ENCODE measurements at regions not wholly inside any gene's neighbourhood (a gene's known extent, or its start where the extent isn't known, plus 50 kb on each side); places are given as distances from the start of the nearest gene placed in this dataset.
"Not testable (repeated sequence)": the region's sequence is repeated elsewhere in the genome, so short reads cannot be mapped to it uniquely, and the experiment has no call there.

GRCh38 chr21:13892146-13892751 lies 282.7 kb downstream of the POTED start:
- not testable (repeated sequence) for TF ChIP-seq ZFP3 (CRISPR knock-in tag; IDR thresholded peaks at IDR 0.05); TCF4 (CRISPR knock-in tag; IDR thresholded peaks at IDR 0.05; ENCODE audit: borderline replicate concordance); PATZ1 (CRISPR knock-in tag; IDR thresholded peaks at IDR 0.05; ENCODE audit: borderline replicate concordance); ZNF70 (CRISPR knock-in tag; IDR thresholded peaks at IDR 0.05); GLIS3 (CRISPR knock-in tag; IDR thresholded peaks at IDR 0.05); PPARA (CRISPR knock-in tag; IDR thresholded peaks at IDR 0.05; ENCODE audit: borderline replicate concordance); RARB (CRISPR knock-in tag; IDR thresholded peaks at IDR 0.05); ZFP30 (CRISPR knock-in tag; IDR thresholded peaks at IDR 0.05); OSR1 (CRISPR knock-in tag; IDR thresholded peaks at IDR 0.05); ARNTL (CRISPR knock-in tag; IDR thresholded peaks at IDR 0.05; ENCODE audit: borderline replicate concordance, low read depth); TOX (CRISPR knock-in tag; IDR thresholded peaks at IDR 0.05; ENCODE audit: borderline replicate concordance)
- TF ChIP-seq, protein P1, sequence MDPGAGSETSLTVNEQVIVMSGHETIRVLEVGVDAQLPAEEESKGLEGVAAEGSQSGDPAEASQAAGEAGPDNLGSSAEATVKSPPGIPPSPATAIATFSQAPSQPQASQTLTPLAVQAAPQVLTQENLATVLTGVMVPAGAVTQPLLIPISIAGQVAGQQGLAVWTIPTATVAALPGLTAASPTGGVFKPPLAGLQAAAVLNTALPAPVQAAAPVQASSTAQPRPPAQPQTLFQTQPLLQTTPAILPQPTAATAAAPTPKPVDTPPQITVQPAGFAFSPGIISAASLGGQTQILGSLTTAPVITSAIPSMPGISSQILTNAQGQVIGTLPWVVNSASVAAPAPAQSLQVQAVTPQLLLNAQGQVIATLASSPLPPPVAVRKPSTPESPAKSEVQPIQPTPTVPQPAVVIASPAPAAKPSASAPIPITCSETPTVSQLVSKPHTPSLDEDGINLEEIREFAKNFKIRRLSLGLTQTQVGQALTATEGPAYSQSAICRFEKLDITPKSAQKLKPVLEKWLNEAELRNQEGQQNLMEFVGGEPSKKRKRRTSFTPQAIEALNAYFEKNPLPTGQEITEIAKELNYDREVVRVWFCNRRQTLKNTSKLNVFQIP (CRISPR knock-in tag; IDR thresholded peaks at IDR 0.05; ENCODE audit: borderline replicate concordance, low read depth): not testable (repeated sequence)
- TF ChIP-seq, protein P2, sequence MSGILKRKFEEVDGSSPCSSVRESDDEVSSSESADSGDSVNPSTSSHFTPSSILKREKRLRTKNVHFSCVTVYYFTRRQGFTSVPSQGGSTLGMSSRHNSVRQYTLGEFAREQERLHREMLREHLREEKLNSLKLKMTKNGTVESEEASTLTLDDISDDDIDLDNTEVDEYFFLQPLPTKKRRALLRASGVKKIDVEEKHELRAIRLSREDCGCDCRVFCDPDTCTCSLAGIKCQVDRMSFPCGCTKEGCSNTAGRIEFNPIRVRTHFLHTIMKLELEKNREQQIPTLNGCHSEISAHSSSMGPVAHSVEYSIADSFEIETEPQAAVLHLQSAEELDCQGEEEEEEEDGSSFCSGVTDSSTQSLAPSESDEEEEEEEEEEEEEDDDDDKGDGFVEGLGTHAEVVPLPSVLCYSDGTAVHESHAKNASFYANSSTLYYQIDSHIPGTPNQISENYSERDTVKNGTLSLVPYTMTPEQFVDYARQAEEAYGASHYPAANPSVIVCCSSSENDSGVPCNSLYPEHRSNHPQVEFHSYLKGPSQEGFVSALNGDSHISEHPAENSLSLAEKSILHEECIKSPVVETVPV (CRISPR knock-in tag; IDR thresholded peaks at IDR 0.05): not testable (repeated sequence)
